ENCODE measurements at regions not wholly inside any gene's neighbourhood (a gene's known extent, or its start where the extent isn't known, plus 50 kb on each side); places are given as distances from the start of the nearest gene placed in this dataset.

- Histone ChIP-seq H3K79me2 (ENCODE audit: insufficient read depth, low read length) (no peaks in the 10 kb centered on the region), H3K36me3 (ENCODE audit: low read length) (no peaks in the 10 kb centered on the region), H3K4me3 (ENCODE audit: insufficient read depth, low read length, poor library complexity, severe bottlenecking) (no peak overlapping the region), H2AFZ (ENCODE audit: low read depth, low read length, severe bottlenecking) (no peak overlapping the region), H3K9ac (ENCODE audit: low read length) (no peak overlapping the region), H3K9me3 (ENCODE audit: insufficient read depth, low read length) (no peaks in the 10 kb centered on the region), H3K4me2 (ENCODE audit: low read depth, low read length, poor library complexity, severe bottlenecking) (no peak overlapping the region), H4K20me1 (ENCODE audit: low read depth, low read length) (no peaks in the 10 kb centered on the region), H3K9me2 (replicated peaks; ENCODE audit: insufficient read depth, low read length) (no peaks in the 10 kb centered on the region), H3F3A (ENCODE audit: insufficient read depth) (no peaks in the 10 kb centered on the region), H3K27ac (ENCODE audit: low read depth, low read length) (no peak overlapping the region), H3K27me3 (ENCODE audit: low read length) (no peaks in the 10 kb centered on the region)
- TF ChIP-seq CTCF (IDR thresholded peaks at IDR 0.05; ENCODE audit: insufficient read depth, low read length, poor library complexity, severe bottlenecking) (no peak), EZH2phosphoT487 (conservative IDR thresholded peaks at IDR 0.05; ENCODE audit: low read length) (no peak)
Measured at GRCh38 chr14:39847852-39848251, 415.6 kb upstream of the FBXO33 start.

- no peak for TF ChIP-seq EZH2phosphoT487 (conservative IDR thresholded peaks at IDR 0.05; ENCODE audit: low read length)
- TF ChIP-seq CTCF (IDR thresholded peaks at IDR 0.05; ENCODE audit: insufficient read depth, low read length, poor library complexity, severe bottlenecking), result no peak
- H2AFZ ChIP-seq (ENCODE audit: low read depth, low read length, severe bottlenecking), result no peak overlapping the region
- no peak overlapping the region for H3K27ac ChIP-seq (ENCODE audit: low read depth, low read length)
Measured at GRCh38 chr14:39847194-39847593, 415.0 kb upstream of the FBXO33 start.

GRCh38 chr14:39843881-39844280 lies 411.6 kb upstream of the FBXO33 start:
- Histone ChIP-seq H3K27me3 (ENCODE audit: low read length) (no peaks in the 10 kb centered on the region), H3K36me3 (ENCODE audit: low read length) (no peaks in the 10 kb centered on the region), H3K9me2 (replicated peaks; ENCODE audit: insufficient read depth, low read length) (no peaks in the 10 kb centered on the region), H3K79me2 (ENCODE audit: insufficient read depth, low read length) (no peaks in the 10 kb centered on the region), H3F3A (ENCODE audit: insufficient read depth) (no peaks in the 10 kb centered on the region), H3K27ac (ENCODE audit: low read depth, low read length) (no peak overlapping the region), H3K9ac (ENCODE audit: low read length) (no peak overlapping the region), H3K4me2 (ENCODE audit: low read depth, low read length, poor library complexity, severe bottlenecking) (no peak overlapping the region), H2AFZ (ENCODE audit: low read depth, low read length, severe bottlenecking) (no peak overlapping the region), H4K20me1 (ENCODE audit: low read depth, low read length) (no peaks in the 10 kb centered on the region), H3K9me3 (ENCODE audit: insufficient read depth, low read length) (no peaks in the 10 kb centered on the region), H3K4me3 (ENCODE audit: insufficient read depth, low read length, poor library complexity, severe bottlenecking) (no peak overlapping the region)
- TF ChIP-seq CTCF (IDR thresholded peaks at IDR 0.05; ENCODE audit: insufficient read depth, low read length, poor library complexity, severe bottlenecking), result no peak
- TF ChIP-seq EZH2phosphoT487 (conservative IDR thresholded peaks at IDR 0.05; ENCODE audit: low read length), result no peak

More at GRCh38 chr14:39847194-39847593, 415.0 kb upstream of the FBXO33 start:
- no peak overlapping the region for H3K4me2 ChIP-seq (ENCODE audit: low read depth, low read length, poor library complexity, severe bottlenecking)
- no peaks in the 10 kb centered on the region for H3K27me3 ChIP-seq (ENCODE audit: low read length)
- H3K9ac ChIP-seq (ENCODE audit: low read length), result no peak overlapping the region
- H3K4me3 ChIP-seq (ENCODE audit: insufficient read depth, low read length, poor library complexity, severe bottlenecking), result no peak overlapping the region
- no peaks in the 10 kb centered on the region for H3K9me2 ChIP-seq (replicated peaks; ENCODE audit: insufficient read depth, low read length)
- H3F3A ChIP-seq (ENCODE audit: insufficient read depth), result no peaks in the 10 kb centered on the region
- H3K9me3 ChIP-seq (ENCODE audit: insufficient read depth, low read length), result no peaks in the 10 kb centered on the region
- H3K36me3 ChIP-seq (ENCODE audit: low read length), result no peaks in the 10 kb centered on the region
- no peaks in the 10 kb centered on the region for H3K79me2 ChIP-seq (ENCODE audit: insufficient read depth, low read length)
- no peaks in the 10 kb centered on the region for H4K20me1 ChIP-seq (ENCODE audit: low read depth, low read length)
